Stimulated activated CD4-positive, alpha-beta T cell treated with anti-CD3 and anti-CD28 coated beads, Interleukin-12 subunit alpha, Interleukin-12 subunit beta, amount 100 ng/mL, for 48 hours (primary cell): ENCODE measurements at regions not wholly inside any gene's neighbourhood (a gene's known extent, or its start where the extent isn't known, plus 50 kb on each side); places are given as distances from the start of the nearest gene placed in this dataset.

Experiments
- DNase-seq, 3 donors: peaks; one replicate each; pipeline ENCODE4 v3.0.0-alpha.2; 2020; ENCODE audit warnings: low read depth in 2 of 3, low spot score in 1 of 3

DNA sequence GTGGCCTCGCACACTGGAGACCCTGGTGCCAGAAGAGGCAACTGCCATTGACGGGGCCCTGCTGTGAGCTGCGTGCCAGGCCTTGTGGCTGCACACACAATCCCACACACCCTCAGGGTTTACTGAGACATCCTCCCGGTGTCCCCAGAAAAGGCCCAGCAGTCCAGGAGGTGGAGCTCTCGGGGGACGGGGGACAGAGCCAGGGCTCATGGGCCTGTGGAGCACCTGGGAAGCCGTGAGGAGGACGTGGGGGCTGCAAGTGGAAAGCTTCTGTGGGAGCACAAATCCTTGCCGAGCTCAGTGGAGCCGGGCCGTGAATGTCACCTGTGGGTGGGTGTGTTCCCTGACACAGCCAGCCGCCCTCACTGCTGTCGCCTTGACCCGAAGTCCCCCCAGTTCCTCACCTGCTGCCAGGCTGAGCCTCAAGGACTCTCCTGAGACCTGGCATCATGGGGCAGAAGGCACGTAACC, 609.7 kb downstream of the TBC1D22A start:
- no peak for DNase-seq

GRCh38 chr22:47371263-47372090, 609.0 kb downstream of the TBC1D22A start:
- no peak for DNase-seq

DNA sequence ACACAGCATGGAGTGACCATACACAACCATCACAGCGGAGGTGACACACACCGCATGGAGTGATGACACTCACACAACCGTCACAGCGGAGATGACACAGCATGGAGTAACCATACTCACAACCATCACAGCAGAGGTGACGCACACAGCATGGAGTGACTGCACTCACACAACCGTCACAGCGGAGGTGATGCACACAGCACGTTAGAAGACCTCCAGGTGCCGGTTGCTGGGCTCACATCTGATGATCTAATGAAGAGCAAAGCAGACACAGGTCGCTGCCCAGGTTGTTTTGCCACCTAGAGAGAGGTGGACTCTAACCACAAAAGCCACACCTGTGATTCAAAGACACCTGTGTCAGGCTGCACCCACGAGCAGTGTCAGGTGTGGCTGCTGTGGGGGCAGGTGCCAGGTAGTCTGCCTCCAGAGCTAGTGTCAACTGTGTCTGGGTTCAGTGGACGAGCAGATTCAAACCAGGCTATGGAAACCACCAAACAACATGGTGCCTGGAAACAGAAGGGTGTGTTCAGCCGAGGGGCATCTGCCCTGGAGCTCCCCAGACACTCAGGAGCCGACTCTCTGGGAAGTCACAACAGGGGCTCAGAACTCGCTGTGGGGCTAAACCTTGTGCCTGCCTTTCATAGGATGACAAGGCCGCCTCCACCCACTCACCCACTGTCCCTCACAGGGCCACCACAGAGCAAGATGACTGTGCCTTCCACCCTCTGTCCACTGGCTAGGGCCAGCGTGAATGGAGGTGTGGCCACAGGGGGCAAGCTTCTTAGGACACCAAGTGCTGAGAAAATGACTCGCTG, 608.2 kb downstream of the TBC1D22A start:
- no peak for DNase-seq

DNA sequence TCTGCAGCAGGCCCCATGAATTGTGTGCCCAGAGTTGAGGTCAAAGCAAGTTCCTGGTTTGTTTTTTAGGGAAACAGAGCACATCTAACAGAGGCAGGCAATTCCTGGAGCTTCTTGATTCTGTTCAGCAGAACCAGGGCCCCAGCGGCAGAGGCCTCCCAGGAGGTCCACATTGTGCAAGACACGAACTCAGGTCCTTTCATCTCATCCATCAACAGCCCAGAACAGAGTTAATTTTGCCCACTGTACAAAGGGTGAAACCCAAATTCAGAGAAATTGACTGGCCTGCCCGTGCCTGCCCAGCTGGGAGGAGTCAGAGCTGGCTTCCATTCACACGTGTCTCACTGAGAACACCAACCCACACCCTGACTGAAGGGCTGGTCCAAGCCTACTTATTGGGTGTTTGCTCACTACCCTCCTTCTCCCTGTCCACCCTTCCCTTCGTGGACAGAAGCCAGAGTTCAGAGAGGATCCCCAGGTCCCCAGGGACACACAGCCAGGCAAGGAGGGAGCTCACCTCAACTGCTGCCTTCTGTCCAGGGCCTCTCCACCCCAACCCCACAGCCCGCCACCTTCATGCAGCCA, 607.1 kb downstream of the TBC1D22A start:
- no peak for DNase-seq

DNA sequence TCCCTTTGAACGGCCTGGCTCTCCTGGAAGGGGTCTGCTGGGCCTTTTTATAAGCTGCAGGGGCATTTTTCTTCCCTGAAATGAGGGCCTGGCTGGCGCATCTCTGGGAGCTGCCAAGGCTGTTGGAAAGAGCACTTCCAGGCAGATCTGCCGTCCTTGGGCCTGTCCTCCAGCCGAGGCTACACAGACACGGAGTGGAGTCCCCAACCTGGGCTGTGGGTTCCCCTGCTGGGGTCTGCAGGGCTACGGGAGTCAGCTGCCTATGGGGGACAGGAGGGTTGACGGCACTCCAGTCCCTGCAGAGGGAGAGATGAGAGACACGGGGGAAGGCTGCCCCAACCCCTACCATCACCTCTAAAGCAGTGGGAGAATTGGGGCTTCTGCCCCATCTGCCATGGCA, 606.6 kb downstream of the TBC1D22A start:
- no peak for DNase-seq

GRCh38 chr22:47367993-47368945, 605.8 kb downstream of the TBC1D22A start:
- no peak for DNase-seq

GRCh38 chr22:47367107-47367690, 604.7 kb downstream of the TBC1D22A start:
- DNase-seq = no peak

DNA sequence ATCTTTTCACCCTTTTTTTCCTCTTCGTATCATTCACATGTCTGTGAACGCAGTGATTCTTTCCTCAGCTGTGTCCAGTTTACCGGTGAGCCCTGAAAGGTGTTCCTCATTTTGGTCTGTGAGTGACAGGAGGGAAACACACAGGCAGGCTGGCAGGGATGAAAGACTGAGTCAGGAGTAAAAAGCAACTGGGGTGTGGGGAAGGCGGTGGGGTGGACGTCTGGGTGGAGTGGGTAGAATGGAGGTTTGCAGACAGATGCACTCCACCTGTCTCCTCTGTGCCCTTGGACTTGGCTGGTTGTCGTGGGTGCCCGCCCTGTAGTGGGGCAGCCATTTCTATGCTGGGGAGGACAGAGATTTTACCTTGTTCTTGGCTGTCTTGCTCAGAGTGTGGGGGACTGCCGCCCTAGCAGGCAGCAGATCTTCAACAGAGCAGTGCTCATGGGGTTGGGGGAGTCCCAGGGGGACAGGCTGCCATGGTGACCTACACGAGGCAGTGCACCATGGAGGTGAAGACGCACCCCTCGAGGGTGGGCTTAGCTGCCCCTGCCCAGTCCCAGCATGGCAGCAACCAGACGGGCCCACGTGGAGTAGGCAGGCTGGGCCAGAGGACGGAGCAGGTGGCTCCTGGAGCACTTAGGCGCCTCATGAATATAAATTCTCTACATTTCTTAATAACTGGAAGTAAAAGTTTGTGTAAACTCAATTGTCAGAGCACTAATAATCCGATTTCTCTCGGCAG, 603.7 kb downstream of the TBC1D22A start:
- no peak for DNase-seq

DNA sequence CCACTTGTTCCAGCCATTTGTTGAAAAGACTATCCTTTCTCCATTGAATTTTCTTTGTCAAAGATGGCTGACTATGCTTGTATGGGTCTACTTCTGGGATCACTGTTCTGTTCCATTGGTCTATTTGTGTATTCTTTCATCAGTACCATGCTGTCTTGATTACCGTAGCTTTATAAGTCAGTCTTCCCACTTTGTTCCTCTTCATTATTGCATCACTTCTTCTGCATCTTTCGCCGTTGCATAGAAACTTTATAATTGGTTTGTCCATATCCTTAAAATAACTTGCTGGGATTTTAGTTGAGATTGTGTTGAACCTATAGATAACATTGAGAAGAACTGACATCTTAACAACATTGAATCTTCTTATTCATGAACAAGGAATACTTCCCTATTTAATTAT, 598.8 kb downstream of the TBC1D22A start:
- DNase-seq = no peak

DNA sequence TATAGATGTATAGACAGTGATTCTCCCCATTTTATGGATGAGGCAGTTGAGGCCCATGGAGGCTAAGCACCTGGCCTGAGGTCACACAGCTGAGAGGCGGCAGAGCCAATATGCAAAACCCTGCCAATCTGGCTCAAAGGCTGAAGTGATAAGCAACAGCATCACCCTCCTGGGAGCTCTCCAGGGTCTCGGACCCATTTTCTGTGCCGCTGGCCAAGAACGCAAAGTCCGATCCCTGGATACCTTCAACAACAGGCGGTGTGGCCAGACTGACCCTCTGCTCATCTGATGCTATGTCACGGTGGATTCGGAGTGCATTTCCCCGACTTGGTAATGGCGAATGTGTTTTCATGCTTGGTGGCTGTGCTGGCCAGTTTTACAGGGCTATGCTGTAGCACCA, 595.0 kb downstream of the TBC1D22A start:
- DNase-seq = no peak

- no peak for DNase-seq
Observed at GRCh38 chr22:47357086-47357485, 594.6 kb downstream of the TBC1D22A start.

DNA sequence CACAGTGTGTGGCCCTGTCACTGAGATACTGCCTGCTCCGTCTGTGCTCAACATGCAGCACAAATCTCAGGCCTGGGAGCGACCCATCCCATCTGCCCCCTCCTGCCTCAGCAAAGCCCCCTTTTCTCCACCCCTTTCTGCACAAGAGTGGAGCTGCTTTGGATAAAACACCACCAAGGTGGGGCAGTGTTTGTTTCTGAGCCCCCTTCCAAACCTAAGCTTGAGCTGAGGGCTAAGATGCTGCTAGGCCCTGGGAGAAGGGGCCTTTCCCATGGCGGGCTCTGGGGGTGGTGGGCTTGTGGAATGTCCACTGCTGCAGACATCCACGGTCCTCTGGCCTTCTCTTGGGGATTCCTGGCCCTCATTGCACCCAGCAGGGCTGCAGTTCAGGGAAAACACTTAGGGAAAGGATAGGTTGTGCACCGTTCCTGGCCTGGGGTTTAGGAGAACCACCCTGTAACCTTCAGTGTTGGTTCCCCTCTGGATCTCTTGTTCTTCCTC, 594.1 kb downstream of the TBC1D22A start:
- no peak for DNase-seq

- no peak for DNase-seq
Observed at GRCh38 chr22:47355776-47356510, 593.5 kb downstream of the TBC1D22A start.

DNA sequence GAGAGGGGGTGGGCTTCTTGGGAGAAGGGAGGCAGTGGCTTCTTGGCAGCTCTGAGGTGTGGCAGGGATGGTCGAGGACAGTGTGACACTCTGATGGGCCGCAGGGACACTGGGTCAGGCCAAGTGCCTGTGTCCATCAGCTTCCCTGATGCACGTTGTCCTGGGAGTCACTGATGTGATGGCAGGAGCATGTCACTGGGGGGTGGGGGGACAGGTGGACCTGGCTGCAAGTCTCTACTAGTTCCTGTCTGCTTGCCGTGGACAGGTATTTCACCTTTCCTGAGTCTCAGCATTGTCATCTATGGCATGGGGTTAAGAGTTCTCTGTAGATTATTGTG, 592.9 kb downstream of the TBC1D22A start:
- DNase-seq = no peak

GRCh38 chr22:47354668-47355387, 592.4 kb downstream of the TBC1D22A start:
- DNase-seq = no peak

GRCh38 chr22:47352920-47353700, 590.7 kb downstream of the TBC1D22A start:
- DNase-seq = no peak

- DNase-seq = no peak
Observed at GRCh38 chr22:47351836-47352579, 589.6 kb downstream of the TBC1D22A start.
